ENCODE measurements at regions not wholly inside any gene's neighbourhood (a gene's known extent, or its start where the extent isn't known, plus 50 kb on each side); places are given as distances from the start of the nearest gene placed in this dataset.

- TF ChIP-seq CTCF (IDR thresholded peaks at IDR 0.05) (no peak), EZH2 (IDR thresholded peaks at IDR 0.05; ENCODE audit: borderline replicate concordance, insufficient read depth, low read depth, low read length, poor library complexity, severe bottlenecking) (no peak)
These were observed 448.5 kb downstream of the MAT2B start for GRCh38 chr5:163953901-163954300.
